ENCODE measurements at regions not wholly inside any gene's neighbourhood (a gene's known extent, or its start where the extent isn't known, plus 50 kb on each side); places are given as distances from the start of the nearest gene placed in this dataset.

- Mint-ChIP-seq H3K27me3 (peaks cover 8% of the 10 kb centered on the region), H3K4me3 (no peak overlapping the region), H3K27ac (no peak overlapping the region), H3K4me1 (no peaks in the 10 kb centered on the region), H3K36me3 (ENCODE audit: low read depth) (no peaks in the 10 kb centered on the region), H3K9me3 (peaks cover 5% of the 10 kb centered on the region)
- ChIA-PET CTCF (no interaction called here), POLR2A (no interaction called here)
- TF ChIP-seq CTCF (IDR thresholded peaks at IDR 0.05) = no peak
- DNase-seq (no peak), ATAC-seq (ENCODE audit: low read depth) (no peak)
- intact Hi-C loops (cut with micrococcal nuclease) = no loop called here
These were observed 387.3 kb upstream of the XYLT1 start for GRCh38 chr16:17858061-17858460.

GRCh38 chr16:17853958-17854357, 383.2 kb upstream of the XYLT1 start:
- ChIA-PET CTCF (no interaction called here), POLR2A (no interaction called here)
- ATAC-seq (ENCODE audit: low read depth) = no peak
- no peak overlapping the region for H3K27ac Mint-ChIP-seq
- H3K27me3 Mint-ChIP-seq = peaks cover 2% of the 10 kb centered on the region
- DNase-seq = no peak
- peaks cover 7% of the 10 kb centered on the region for H3K9me3 Mint-ChIP-seq
- no peak overlapping the region for H3K4me3 Mint-ChIP-seq
- TF ChIP-seq CTCF (IDR thresholded peaks at IDR 0.05) = no peak
- intact Hi-C loops (cut with micrococcal nuclease) = no loop called here
- no peaks in the 10 kb centered on the region for H3K36me3 Mint-ChIP-seq (ENCODE audit: low read depth)
- no peaks in the 10 kb centered on the region for H3K4me1 Mint-ChIP-seq

GRCh38 chr16:17852977-17853702, 382.4 kb upstream of the XYLT1 start:
- DNase-seq (no peak), ATAC-seq (ENCODE audit: low read depth) (no peak)
- H3K27me3 Mint-ChIP-seq = peaks cover 2% of the 10 kb centered on the region
- no peak overlapping the region for H3K27ac Mint-ChIP-seq
- no peaks in the 10 kb centered on the region for H3K36me3 Mint-ChIP-seq (ENCODE audit: low read depth)
- no peak for TF ChIP-seq CTCF (IDR thresholded peaks at IDR 0.05)
- no peak overlapping the region for H3K4me3 Mint-ChIP-seq
- CTCF ChIA-PET = no interaction called here
- POLR2A ChIA-PET = no interaction called here
- H3K4me1 Mint-ChIP-seq = no peaks in the 10 kb centered on the region
- peaks cover 7% of the 10 kb centered on the region for H3K9me3 Mint-ChIP-seq
- intact Hi-C loops (cut with micrococcal nuclease) = no loop called here

- ChIA-PET CTCF (no interaction called here), POLR2A (no interaction called here)
- no peaks in the 10 kb centered on the region for H3K4me1 Mint-ChIP-seq
- TF ChIP-seq CTCF (IDR thresholded peaks at IDR 0.05) = no peak
- H3K27ac Mint-ChIP-seq = no peak overlapping the region
- H3K4me3 Mint-ChIP-seq = no peak overlapping the region
- H3K9me3 Mint-ChIP-seq = peaks cover 5% of the 10 kb centered on the region
- no peak for ATAC-seq (ENCODE audit: low read depth)
- intact Hi-C loops (cut with micrococcal nuclease) = no loop called here
- H3K36me3 Mint-ChIP-seq (ENCODE audit: low read depth) = no peaks in the 10 kb centered on the region
- no peak for DNase-seq
- no peaks in the 10 kb centered on the region for H3K27me3 Mint-ChIP-seq
These were observed 380.0 kb upstream of the XYLT1 start for GRCh38 chr16:17850581-17851250.

GRCh38 chr16:17847234-17847795, 376.6 kb upstream of the XYLT1 start:
- Mint-ChIP-seq H3K4me3 (no peak overlapping the region), H3K9me3 (peaks cover 4% of the 10 kb centered on the region), H3K36me3 (ENCODE audit: low read depth) (no peaks in the 10 kb centered on the region), H3K4me1 (no peaks in the 10 kb centered on the region), H3K27ac (no peak overlapping the region), H3K27me3 (no peaks in the 10 kb centered on the region)
- no peak for TF ChIP-seq CTCF (IDR thresholded peaks at IDR 0.05)
- intact Hi-C loops (cut with micrococcal nuclease) = no loop called here
- ChIA-PET POLR2A (no interaction called here), CTCF (no interaction called here)
- DNase-seq = no peak
- no peak for ATAC-seq (ENCODE audit: low read depth)
